HG02981 (cell line): ENCODE measurements at regions not wholly inside any gene's neighbourhood (a gene's known extent, or its start where the extent isn't known, plus 50 kb on each side); places are given as distances from the start of the nearest gene placed in this dataset.

ENCODE experiments used
- ATAC-seq: cut with Tn5 transposase; IDR thresholded peaks from one replicate; pipeline ENCODE4 v1.9.1; 2021; ENCODE audit warnings: mild to moderate bottlenecking, moderate library complexity; ENCODE audit not compliant: unreplicated experiment

- no peak for ATAC-seq
Measured at GRCh38 chr1:81034291-81034690, 766.4 kb upstream of the ADGRL2 start.

- ATAC-seq, result no peak
Measured at GRCh38 chr1:81032973-81033425, 767.7 kb upstream of the ADGRL2 start.

- ATAC-seq, result no peak
Measured at GRCh38 chr1:81032374-81032773, 768.4 kb upstream of the ADGRL2 start.

- no peak for ATAC-seq
Measured at GRCh38 chr1:81030441-81030840, 770.3 kb upstream of the ADGRL2 start.

- no peak for ATAC-seq
Measured at GRCh38 chr1:81029266-81029665, 771.5 kb upstream of the ADGRL2 start.

- ATAC-seq, result no peak
Measured at GRCh38 chr1:81023187-81023724, 777.5 kb upstream of the ADGRL2 start.

- ATAC-seq, result no peak
Measured at GRCh38 chr1:81021134-81021533, 779.6 kb upstream of the ADGRL2 start.

- no peak for ATAC-seq
Measured at GRCh38 chr1:81020506-81020905, 780.2 kb upstream of the ADGRL2 start.

- no peak for ATAC-seq
Measured at GRCh38 chr1:81010126-81010525, 790.6 kb upstream of the ADGRL2 start.

GRCh38 chr1:81008293-81008692, 792.4 kb upstream of the ADGRL2 start:
- ATAC-seq, result no peak

GRCh38 chr1:81007024-81007423, 793.7 kb upstream of the ADGRL2 start:
- no peak for ATAC-seq

GRCh38 chr1:81006502-81006901, 794.2 kb upstream of the ADGRL2 start:
- no peak for ATAC-seq

GRCh38 chr1:81004011-81004410, 796.7 kb upstream of the ADGRL2 start:
- no peak for ATAC-seq

- no peak for ATAC-seq
Measured at GRCh38 chr1:80994934-80995333, 805.8 kb upstream of the ADGRL2 start.

- no peak for ATAC-seq
Measured at GRCh38 chr1:80994038-80994437, 806.7 kb upstream of the ADGRL2 start.

- ATAC-seq, result no peak
Measured at GRCh38 chr1:80993154-80993980, 807.4 kb upstream of the ADGRL2 start.

- ATAC-seq, result no peak
Measured at GRCh38 chr1:80989455-80989854, 811.3 kb upstream of the ADGRL2 start.

GRCh38 chr1:80988926-80989325, 811.8 kb upstream of the ADGRL2 start:
- ATAC-seq, result no peak

GRCh38 chr1:80987824-80988223, 812.9 kb upstream of the ADGRL2 start:
- no peak for ATAC-seq

GRCh38 chr1:80987106-80987505, 813.6 kb upstream of the ADGRL2 start:
- ATAC-seq, result no peak

- ATAC-seq, result no peak
Measured at GRCh38 chr1:80982831-80983230, 817.9 kb upstream of the ADGRL2 start.

GRCh38 chr1:80973101-80973500, 827.6 kb upstream of the ADGRL2 start:
- no peak for ATAC-seq

GRCh38 chr1:80966266-80966665, 834.5 kb upstream of the ADGRL2 start:
- no peak for ATAC-seq
